ENCODE measurements at regions not wholly inside any gene's neighbourhood (a gene's known extent, or its start where the extent isn't known, plus 50 kb on each side); places are given as distances from the start of the nearest gene placed in this dataset.

DNA sequence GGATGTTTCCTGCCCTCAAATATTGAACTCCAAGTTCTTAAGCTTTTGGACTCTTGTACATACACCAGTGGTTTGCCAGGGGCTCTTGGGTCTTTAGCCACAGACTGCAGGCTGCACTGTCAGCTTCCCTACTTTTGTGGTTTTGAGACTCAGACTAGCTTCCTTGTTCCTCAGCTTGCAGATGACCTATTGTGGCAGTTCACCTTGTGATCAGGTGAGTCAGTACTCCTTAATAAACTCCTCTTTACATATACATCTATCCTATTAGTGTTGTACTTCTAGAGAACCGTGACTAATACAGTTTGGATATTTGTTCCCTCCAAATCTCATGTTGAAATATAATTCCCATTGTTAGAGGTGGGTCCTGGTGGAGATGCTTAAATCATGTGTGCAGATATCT, 681.9 kb upstream of the ARRDC3 start:
- no peaks in the 10 kb centered on the region for H3K36me3 ChIP-seq
- TF ChIP-seq, protein P1, sequence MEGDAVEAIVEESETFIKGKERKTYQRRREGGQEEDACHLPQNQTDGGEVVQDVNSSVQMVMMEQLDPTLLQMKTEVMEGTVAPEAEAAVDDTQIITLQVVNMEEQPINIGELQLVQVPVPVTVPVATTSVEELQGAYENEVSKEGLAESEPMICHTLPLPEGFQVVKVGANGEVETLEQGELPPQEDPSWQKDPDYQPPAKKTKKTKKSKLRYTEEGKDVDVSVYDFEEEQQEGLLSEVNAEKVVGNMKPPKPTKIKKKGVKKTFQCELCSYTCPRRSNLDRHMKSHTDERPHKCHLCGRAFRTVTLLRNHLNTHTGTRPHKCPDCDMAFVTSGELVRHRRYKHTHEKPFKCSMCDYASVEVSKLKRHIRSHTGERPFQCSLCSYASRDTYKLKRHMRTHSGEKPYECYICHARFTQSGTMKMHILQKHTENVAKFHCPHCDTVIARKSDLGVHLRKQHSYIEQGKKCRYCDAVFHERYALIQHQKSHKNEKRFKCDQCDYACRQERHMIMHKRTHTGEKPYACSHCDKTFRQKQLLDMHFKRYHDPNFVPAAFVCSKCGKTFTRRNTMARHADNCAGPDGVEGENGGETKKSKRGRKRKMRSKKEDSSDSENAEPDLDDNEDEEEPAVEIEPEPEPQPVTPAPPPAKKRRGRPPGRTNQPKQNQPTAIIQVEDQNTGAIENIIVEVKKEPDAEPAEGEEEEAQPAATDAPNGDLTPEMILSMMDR (IDR thresholded peaks at IDR 0.05) = no peak
- no peak for TF ChIP-seq POLR2A (IDR thresholded peaks at IDR 0.05)
- ATAC-seq (no peak), DNase-seq (no peak)
- H3K27ac ChIP-seq = no peak overlapping the region
- no peaks in the 10 kb centered on the region for H3K27me3 ChIP-seq
- no peak overlapping the region for H3K4me3 ChIP-seq
- 52 to 75% (median 69%) methylated on average over 1 of the region's 1 CpG for WGBS, 4 donors
- H3K9me3 ChIP-seq = peaks cover 0 to 6% (median 0%) of the 10 kb centered on the region in 12 donors
- H3K4me1 ChIP-seq = no peaks in the 10 kb centered on the region
- intact Hi-C loops (cut with DNase I) = no loop called here

DNA sequence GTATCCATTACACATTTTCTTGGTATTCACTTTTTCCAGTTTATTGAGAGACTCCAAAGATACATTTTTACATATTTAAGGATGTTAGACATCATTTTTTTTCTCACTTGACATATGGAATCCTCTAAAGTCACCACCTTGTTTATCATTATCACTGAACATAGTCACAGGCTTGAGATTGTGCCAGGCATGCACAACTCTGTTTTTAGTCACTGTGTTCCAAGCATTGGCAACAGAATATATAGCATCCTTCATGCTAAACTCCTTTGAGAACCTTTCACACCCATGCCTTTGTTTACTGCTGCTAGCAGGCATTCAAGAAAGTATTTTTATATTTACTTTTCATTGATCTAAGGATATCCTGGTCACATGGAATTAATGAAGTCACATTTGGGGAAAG, 668.6 kb upstream of the ARRDC3 start:
- Histone ChIP-seq H3K4me3 (no peak overlapping the region), H3K4me1 (no peaks in the 10 kb centered on the region), H3K27me3 (no peaks in the 10 kb centered on the region), H3K9me3 (peaks cover 0 to 6% (median 0%) of the 10 kb centered on the region in 12 donors), H3K27ac (no peak overlapping the region), H3K36me3 (no peaks in the 10 kb centered on the region)
- DNase-seq (no peak), ATAC-seq (no peak)
- intact Hi-C loops (cut with DNase I) = no loop called here
- no peak for TF ChIP-seq POLR2A (IDR thresholded peaks at IDR 0.05)
- TF ChIP-seq, protein P1 (IDR thresholded peaks at IDR 0.05) = no peak

DNA sequence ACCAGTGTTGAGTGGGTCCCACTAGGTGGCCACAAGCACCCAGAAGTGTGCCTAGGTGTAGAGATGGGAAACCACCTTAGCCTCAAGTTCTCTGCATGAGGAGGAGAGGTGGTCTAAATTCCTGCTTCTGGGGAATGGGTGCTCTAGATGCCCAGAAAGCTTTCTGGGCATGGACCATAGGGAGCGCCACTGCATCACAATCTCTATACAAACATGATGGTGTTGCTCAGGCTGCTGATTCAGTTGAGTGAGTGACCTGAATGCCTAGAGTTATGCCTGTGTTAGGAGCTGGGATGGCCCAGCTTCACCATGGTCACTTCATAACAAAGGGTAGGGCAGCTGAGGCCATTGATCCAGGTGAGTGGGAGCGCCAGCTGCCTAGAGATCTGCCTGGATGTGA, 667.9 kb upstream of the ARRDC3 start:
- intact Hi-C loops (cut with DNase I) = no loop called here
- no peaks in the 10 kb centered on the region for H3K27me3 ChIP-seq
- H3K36me3 ChIP-seq = no peaks in the 10 kb centered on the region
- no peak for ATAC-seq
- H3K4me3 ChIP-seq = no peak overlapping the region
- peaks cover 0 to 6% (median 0%) of the 10 kb centered on the region in 12 donors for H3K9me3 ChIP-seq
- no peak for TF ChIP-seq POLR2A (IDR thresholded peaks at IDR 0.05)
- TF ChIP-seq, protein P1 (IDR thresholded peaks at IDR 0.05) = no peak
- H3K27ac ChIP-seq = no peak overlapping the region
- no peak for DNase-seq
- no peaks in the 10 kb centered on the region for H3K4me1 ChIP-seq
- 71 to 89% (median 83%) methylated on average over 1 to 2 of the region's 2 CpGs for WGBS, 4 donors

DNA sequence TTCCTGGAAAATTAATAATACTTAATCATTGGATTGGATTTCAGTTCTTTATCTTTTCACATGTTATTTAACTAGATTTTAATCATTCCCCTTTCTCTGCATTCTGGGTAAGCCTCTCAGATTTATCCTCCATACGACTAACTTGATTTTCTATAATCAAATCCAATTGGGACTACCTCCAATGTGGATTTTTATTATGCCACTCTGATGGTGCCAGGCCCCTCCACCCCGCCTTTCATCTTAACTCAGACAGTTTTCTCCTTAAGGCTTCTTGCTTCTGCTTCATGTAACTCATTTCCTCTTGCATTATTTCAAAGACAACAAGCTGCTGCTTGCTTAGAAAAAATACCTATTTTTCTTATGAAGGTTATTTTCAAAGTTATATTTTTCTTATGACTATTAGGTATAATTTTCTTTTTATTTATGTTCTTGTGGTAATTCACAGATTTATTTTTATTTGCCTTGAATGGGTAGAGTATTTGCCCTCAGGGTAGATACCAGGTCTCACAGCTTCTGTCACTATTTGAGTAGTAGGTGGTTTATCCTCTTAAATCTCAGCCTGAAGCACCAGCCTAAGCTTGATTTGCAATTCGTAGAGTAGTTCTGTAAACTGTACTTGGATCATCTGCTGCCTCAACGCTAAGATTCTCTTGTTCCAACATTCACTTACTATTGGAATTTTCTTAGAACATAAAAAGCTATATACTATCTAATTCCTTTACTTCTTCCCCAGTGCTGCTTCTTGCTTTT, 659.0 kb upstream of the ARRDC3 start:
- Histone ChIP-seq H3K4me3 (no peak overlapping the region), H3K36me3 (no peaks in the 10 kb centered on the region), H3K27ac (no peak overlapping the region), H3K27me3 (no peaks in the 10 kb centered on the region), H3K4me1 (no peaks in the 10 kb centered on the region), H3K9me3 (no peaks in the 10 kb centered on the region)
- intact Hi-C loops (cut with DNase I) = no loop called here
- DNase-seq (no peak), ATAC-seq (no peak)
- TF ChIP-seq POLR2A (IDR thresholded peaks at IDR 0.05) = no peak
- TF ChIP-seq, protein P1 (IDR thresholded peaks at IDR 0.05) = no peak
- 65 to 74% (median 68%) methylated on average over 4 of the region's 4 CpGs for WGBS, 4 donors

All from heart left ventricle (tissue), 16 donors.